Anterior cingulate cortex (tissue), 58 donors: ENCODE measurements at regions not wholly inside any gene's neighbourhood (a gene's known extent, or its start where the extent isn't known, plus 50 kb on each side); places are given as distances from the start of the nearest gene placed in this dataset.

ENCODE experiments used
- DNase-seq, 58 donors: peaks; one replicate each; lab custom pipeline; 2025; lab: John Stamatoyannopoulos, UW

- DNase-seq: no peak
These were observed 389.2 kb upstream of the F9 start for GRCh38 chrX:139141370-139141769.

- DNase-seq: no peak
These were observed 396.2 kb upstream of the F9 start for GRCh38 chrX:139134316-139134715.

- no peak for DNase-seq
These were observed 404.0 kb upstream of the F9 start for GRCh38 chrX:139126493-139126892.

GRCh38 chrX:139125916-139126315 lies 404.6 kb upstream of the F9 start:
- DNase-seq: no peak

GRCh38 chrX:139121616-139122286 lies 408.8 kb upstream of the F9 start:
- no peak for DNase-seq

GRCh38 chrX:139120760-139121159 lies 409.2 kb upstream of the FGF13 start:
- no peak for DNase-seq

GRCh38 chrX:139113708-139114107 lies 402.2 kb upstream of the FGF13 start:
- no peak for DNase-seq

- DNase-seq: no peak
These were observed 400.9 kb upstream of the FGF13 start for GRCh38 chrX:139112432-139112831.

GRCh38 chrX:139106069-139106468 lies 394.6 kb upstream of the FGF13 start:
- DNase-seq: no peak

- DNase-seq: no peak
These were observed 383.4 kb upstream of the FGF13 start for GRCh38 chrX:139094671-139095592.

GRCh38 chrX:139093201-139093600 lies 381.7 kb upstream of the FGF13 start:
- no peak for DNase-seq

GRCh38 chrX:139091878-139092277 lies 380.4 kb upstream of the FGF13 start:
- no peak for DNase-seq

- no peak for DNase-seq
These were observed 379.5 kb upstream of the FGF13 start for GRCh38 chrX:139091066-139091465.

- no peak for DNase-seq
These were observed 374.7 kb upstream of the FGF13 start for GRCh38 chrX:139086246-139086645.

- DNase-seq: no peak
These were observed 373.9 kb upstream of the FGF13 start for GRCh38 chrX:139085404-139085803.

- DNase-seq: no peak
These were observed 371.7 kb upstream of the FGF13 start for GRCh38 chrX:139083191-139083590.

GRCh38 chrX:139081965-139082364 lies 370.4 kb upstream of the FGF13 start:
- no peak for DNase-seq

- DNase-seq: no peak
These were observed 368.3 kb upstream of the FGF13 start for GRCh38 chrX:139079789-139080188.

GRCh38 chrX:139078761-139079280 lies 367.3 kb upstream of the FGF13 start:
- DNase-seq: no peak

- DNase-seq: no peak
These were observed 366.8 kb upstream of the FGF13 start for GRCh38 chrX:139078342-139078741.
